Activated CD8-positive, alpha-beta T cell treated with anti-CD3 and anti-CD28 coated beads for 36 hours (primary cell): ENCODE measurements at regions not wholly inside any gene's neighbourhood (a gene's known extent, or its start where the extent isn't known, plus 50 kb on each side); places are given as distances from the start of the nearest gene placed in this dataset.
A peak's percentile ranks its signal among the peaks of the same experiment; 100 is the strongest.

ENCODE experiments used
- ATAC-seq: fragments of 200-7000 bp; cut with Tn5 transposase; one replicate; pipeline ENCODE4 v1.10.0; 2021; ENCODE audit warnings: mild to moderate bottlenecking, moderate library complexity
- CTCF ChIA-PET: fragments of 350-600 bp; sonication (Branson Sonifier 250); formaldehyde crosslinking; loops from one replicate; lab custom pipeline; 2021; ENCODE audit warnings: antibody characterized with exemption; lab: Charles Lee
- POLR2A ChIA-PET: fragments of 350-600 bp; sonication (Branson Sonifier 250); formaldehyde crosslinking; loops from one replicate; lab custom pipeline; 2021; ENCODE audit warnings: antibody characterized with exemption; lab: Charles Lee
- DNase-seq: peaks from one replicate; pipeline ENCODE4 v3.0.0-alpha.2; 2020
- H3K27ac Mint-ChIP-seq: one replicate; pipeline ENCODE4 v1.8.0; 2021; ENCODE audit warnings: mild to moderate bottlenecking, mixed read lengths
- H3K27me3 Mint-ChIP-seq: one replicate; pipeline ENCODE4 v1.8.0; 2021; ENCODE audit warnings: mixed read lengths
- H3K36me3 Mint-ChIP-seq: one replicate; pipeline ENCODE4 v1.8.0; 2021; ENCODE audit warnings: low read depth, mixed read lengths
- H3K4me1 Mint-ChIP-seq: one replicate; pipeline ENCODE4 v1.8.0; 2021; ENCODE audit warnings: low read depth, mixed read lengths
- H3K4me3 Mint-ChIP-seq: one replicate; pipeline ENCODE4 v1.8.0; 2021; ENCODE audit warnings: mild to moderate bottlenecking, moderate library complexity, mixed read lengths
- H3K9me3 Mint-ChIP-seq: one replicate; pipeline ENCODE4 v1.8.0; 2021; ENCODE audit warnings: mixed read lengths
- CTCF ChIP-seq: fragments of 200-600 bp; IDR thresholded peaks from one replicate; pipeline ENCODE4 v1.8.0; 2022; ENCODE audit warnings: antibody characterized with exemption, mild to moderate bottlenecking
- intact Hi-C: fragments of 100-400 bp; cut with micrococcal nuclease; formaldehyde crosslinking; loops from one replicate; pipeline ENCODE4 v1.10.0; 2022

GRCh38 chr20:11271319-11271718 lies 597.5 kb upstream of the JAG1 start:
- H3K27me3 Mint-ChIP-seq, result no peaks in the 10 kb centered on the region
- intact Hi-C loops, result no loop called here
- H3K27ac Mint-ChIP-seq, result no peak overlapping the region
- no peak for DNase-seq
- H3K4me1 Mint-ChIP-seq, result peaks cover 2% of the 10 kb centered on the region
- TF ChIP-seq CTCF, result no peak
- H3K9me3 Mint-ChIP-seq, result no peaks in the 10 kb centered on the region
- H3K36me3 Mint-ChIP-seq, result no peaks in the 10 kb centered on the region
- no peak for ATAC-seq
- no peak overlapping the region for H3K4me3 Mint-ChIP-seq
- ChIA-PET POLR2A (no interaction called here), CTCF (no interaction called here)

GRCh38 chr20:11271920-11272594 lies 598.3 kb upstream of the JAG1 start:
- Mint-ChIP-seq H3K27me3 (no peaks in the 10 kb centered on the region), H3K27ac (no peak overlapping the region), H3K4me3 (no peak overlapping the region), H3K9me3 (no peaks in the 10 kb centered on the region), H3K4me1 (peaks cover 2% of the 10 kb centered on the region), H3K36me3 (no peaks in the 10 kb centered on the region)
- ATAC-seq (no peak), DNase-seq (no peak)
- no peak for TF ChIP-seq CTCF
- CTCF ChIA-PET, result no interaction called here
- intact Hi-C loops, result no loop called here
- POLR2A ChIA-PET, result interaction anchor here (0.7 kb wide), 1 partner anchor 1051 kb away, joined by 4 read pairs; no protein-coding TSS in a partner anchor

- CTCF ChIA-PET, result no interaction called here
- TF ChIP-seq CTCF, result no peak
- Mint-ChIP-seq H3K9me3 (no peaks in the 10 kb centered on the region), H3K36me3 (no peaks in the 10 kb centered on the region), H3K4me1 (no peaks in the 10 kb centered on the region), H3K27ac (no peak overlapping the region), H3K4me3 (no peak overlapping the region), H3K27me3 (no peaks in the 10 kb centered on the region)
- ATAC-seq (no peak), DNase-seq (no peak)
- POLR2A ChIA-PET, result no interaction called here
- intact Hi-C loops, result no loop called here
Observed at GRCh38 chr20:11274141-11274594, 600.4 kb upstream of the JAG1 start.

GRCh38 chr20:11275740-11276139 lies 601.9 kb upstream of the JAG1 start:
- intact Hi-C loops, result no loop called here
- ATAC-seq (no peak), DNase-seq (no peak)
- no peaks in the 10 kb centered on the region for H3K36me3 Mint-ChIP-seq
- H3K27ac Mint-ChIP-seq, result no peak overlapping the region
- TF ChIP-seq CTCF, result peak; percentile 24
- CTCF ChIA-PET, result no interaction called here
- POLR2A ChIA-PET, result no interaction called here
- H3K9me3 Mint-ChIP-seq, result no peaks in the 10 kb centered on the region
- H3K4me3 Mint-ChIP-seq, result no peak overlapping the region
- H3K4me1 Mint-ChIP-seq, result no peaks in the 10 kb centered on the region
- no peaks in the 10 kb centered on the region for H3K27me3 Mint-ChIP-seq

- intact Hi-C loops, result no loop called here
- Mint-ChIP-seq H3K36me3 (no peaks in the 10 kb centered on the region), H3K27me3 (no peaks in the 10 kb centered on the region), H3K4me3 (no peak overlapping the region), H3K9me3 (no peaks in the 10 kb centered on the region), H3K4me1 (no peaks in the 10 kb centered on the region), H3K27ac (no peak overlapping the region)
- POLR2A ChIA-PET, result no interaction called here
- DNase-seq, result no peak
- TF ChIP-seq CTCF, result no peak
- no peak for ATAC-seq
- CTCF ChIA-PET, result no interaction called here
Observed at GRCh38 chr20:11277170-11277569, 603.4 kb upstream of the JAG1 start.
